K562 (cell line): ENCODE measurements at regions not wholly inside any gene's neighbourhood (a gene's known extent, or its start where the extent isn't known, plus 50 kb on each side); places are given as distances from the start of the nearest gene placed in this dataset.

Experiments used
- CBX5 ChIP-seq: IDR thresholded peaks from 2 replicates; pipeline ENCODE4 v1.6.1; 2014; ENCODE audit warnings: low read depth, borderline replicate concordance
- ELF4 ChIP-seq: fragments of 450-650 bp; formaldehyde crosslinking; IDR thresholded peaks from 2 replicates; pipeline ENCODE4 v1.4.0; 2022; ENCODE audit warnings: missing genetic modification characterization
- GTF2F1 ChIP-seq: IDR thresholded peaks from 2 replicates; pipeline ENCODE4 v1.6.1; 2011; ENCODE audit warnings: low read depth, low read length, improper control_type of control experiment
- MTA3 ChIP-seq: fragments of 450-650 bp; formaldehyde crosslinking; IDR thresholded peaks from 2 replicates; pipeline ENCODE4 v1.6.1; 2017; ENCODE audit warnings: mild to moderate bottlenecking, borderline replicate concordance
- MYBL2 ChIP-seq, 2 experiments: fragments of 450-650 bp in 1 of 2; sonication (generic) in 1 of 2; formaldehyde crosslinking in 1 of 2; IDR thresholded peaks; 2 replicates each; pipeline versions ENCODE4 v1.6.1 to v1.8.1; 2017 to 2022; ENCODE audit warnings: borderline replicate concordance in 1 of 2, inconsistent platforms in 1 of 2, low read depth in 1 of 2, mild to moderate bottlenecking in 1 of 2, missing genetic modification reagents in 1 of 2, moderate library complexity in 1 of 2
- POLR2AphosphoS5 ChIP-seq: IDR thresholded peaks from 2 replicates; pipeline ENCODE4 v1.6.1; 2011; ENCODE audit warnings: mild to moderate bottlenecking, low read depth, low read length, moderate library complexity; ENCODE audit not compliant: control insufficient read depth, insufficient read depth
- SNIP1 ChIP-seq: fragments of 450-650 bp; IDR thresholded peaks from 2 replicates; pipeline ENCODE4 v1.7.1; 2017; ENCODE audit warnings: low read depth, mild to moderate bottlenecking
- XRCC5 ChIP-seq: fragments of 200-400 bp; formaldehyde crosslinking; IDR thresholded peaks from 2 replicates; pipeline ENCODE4 v1.6.1; 2017; ENCODE audit warnings: low read depth, mild to moderate bottlenecking, low read length
- YY1 ChIP-seq, 3 experiments: IDR thresholded peaks; 2 replicates each; pipeline ENCODE4 v1.6.1; 2011; ENCODE audit warnings: low read length in 2 of 3, mild to moderate bottlenecking in 2 of 3, moderate library complexity in 2 of 3, borderline replicate concordance in 1 of 3, control low read depth in 1 of 3, low read depth in 1 of 3; ENCODE audit not compliant: insufficient read depth in 3 of 3, insufficient replicate concordance in 2 of 3, control insufficient read depth in 1 of 3, insufficient read length in 1 of 3; ENCODE audit errors: extremely low read depth in 1 of 3
- ZBTB7A ChIP-seq: IDR thresholded peaks from 2 replicates; pipeline ENCODE4 v1.6.1; 2011; ENCODE audit warnings: low read depth, mild to moderate bottlenecking, low read length, moderate library complexity, borderline replicate concordance; ENCODE audit not compliant: control insufficient read depth
- ZFX ChIP-seq: sonication (generic); formaldehyde crosslinking; IDR thresholded peaks from 2 replicates; pipeline ENCODE4 v1.8.0; 2022; ENCODE audit warnings: mild to moderate bottlenecking, missing genetic modification reagents, moderate library complexity
- TF ChIP-seq, protein P1 (sequence below): fragments of 250-450 bp; sonication (Bioruptor Pico); IDR thresholded peaks from 2 replicates; pipeline ENCODE4 v1.8.0; 2022; ENCODE audit warnings: moderate library complexity, mild to moderate bottlenecking, inconsistent platforms
- TF ChIP-seq, protein P2 (sequence below), 2 experiments: IDR thresholded peaks; 2 replicates each; pipeline ENCODE4 v1.6.1; 2011; ENCODE audit warnings: borderline replicate concordance in 1 of 2, control low read depth in 1 of 2, low read depth in 1 of 2, low read length in 1 of 2, mild to moderate bottlenecking in 1 of 2, mixed read lengths in 1 of 2, moderate library complexity in 1 of 2; ENCODE audit not compliant: insufficient read depth in 1 of 2, insufficient read length in 1 of 2, poor library complexity in 1 of 2, severe bottlenecking in 1 of 2; ENCODE audit errors: extremely low read depth in 1 of 2
- TF ChIP-seq, protein P3 (sequence below), 3 experiments: IDR thresholded peaks in 2 of 3; conservative IDR thresholded peaks in 1 of 3; 2 replicates each; pipeline ENCODE4 v1.5.1; 2011 to 2012; ENCODE audit warnings: low read length in 3 of 3, mild to moderate bottlenecking in 3 of 3, control low read depth in 2 of 3, improper control_type of control experiment in 1 of 3, inconsistent platforms in 1 of 3, low read depth in 1 of 3, mixed read lengths in 1 of 3, moderate library complexity in 1 of 3; ENCODE audit not compliant: insufficient read depth in 2 of 3

GRCh38 chr1:29563571-29563970 lies 327.2 kb downstream of the PTPRU start:
- TF ChIP-seq, protein P1, sequence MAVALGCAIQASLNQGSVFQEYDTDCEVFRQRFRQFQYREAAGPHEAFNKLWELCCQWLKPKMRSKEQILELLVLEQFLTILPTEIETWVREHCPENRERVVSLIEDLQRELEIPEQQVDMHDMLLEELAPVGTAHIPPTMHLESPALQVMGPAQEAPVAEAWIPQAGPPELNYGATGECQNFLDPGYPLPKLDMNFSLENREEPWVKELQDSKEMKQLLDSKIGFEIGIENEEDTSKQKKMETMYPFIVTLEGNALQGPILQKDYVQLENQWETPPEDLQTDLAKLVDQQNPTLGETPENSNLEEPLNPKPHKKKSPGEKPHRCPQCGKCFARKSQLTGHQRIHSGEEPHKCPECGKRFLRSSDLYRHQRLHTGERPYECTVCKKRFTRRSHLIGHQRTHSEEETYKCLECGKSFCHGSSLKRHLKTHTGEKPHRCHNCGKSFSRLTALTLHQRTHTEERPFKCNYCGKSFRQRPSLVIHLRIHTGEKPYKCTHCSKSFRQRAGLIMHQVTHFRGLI (CRISPR knock-in tag): no peak
- TF ChIP-seq GTF2F1 (no peak), YY1 (IDR thresholded peaks at IDR 0.05; ENCODE audit: borderline replicate concordance in 1 of 3, control insufficient read depth in 1 of 3, extremely low read depth in 1 of 3, insufficient read depth in 3 of 3, insufficient read length in 1 of 3, insufficient replicate concordance in 2 of 3, low read depth in 1 of 3, low read length in 2 of 3) (no peak), ZBTB7A (no peak), MTA3 (no peak), MYBL2 (IDR thresholded peaks at IDR 0.05; ENCODE audit: low read depth) (no peak), MYBL2 (CRISPR knock-in tag; IDR thresholded peaks at IDR 0.05; ENCODE audit: borderline replicate concordance) (no peak), ZFX (no peak), XRCC5 (no peak), POLR2AphosphoS5 (no peak), CBX5 (no peak), ELF4 (CRISPR knock-in tag) (no peak), SNIP1 (no peak)
- TF ChIP-seq, protein P2, sequence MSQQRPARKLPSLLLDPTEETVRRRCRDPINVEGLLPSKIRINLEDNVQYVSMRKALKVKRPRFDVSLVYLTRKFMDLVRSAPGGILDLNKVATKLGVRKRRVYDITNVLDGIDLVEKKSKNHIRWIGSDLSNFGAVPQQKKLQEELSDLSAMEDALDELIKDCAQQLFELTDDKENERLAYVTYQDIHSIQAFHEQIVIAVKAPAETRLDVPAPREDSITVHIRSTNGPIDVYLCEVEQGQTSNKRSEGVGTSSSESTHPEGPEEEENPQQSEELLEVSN (IDR thresholded peaks at IDR 0.05; ENCODE audit: borderline replicate concordance in 1 of 2, extremely low read depth in 1 of 2, insufficient read depth in 1 of 2, insufficient read length in 1 of 2, low read depth in 1 of 2, low read length in 1 of 2, poor library complexity in 1 of 2, severe bottlenecking in 1 of 2): no peak
- TF ChIP-seq, protein P3, sequence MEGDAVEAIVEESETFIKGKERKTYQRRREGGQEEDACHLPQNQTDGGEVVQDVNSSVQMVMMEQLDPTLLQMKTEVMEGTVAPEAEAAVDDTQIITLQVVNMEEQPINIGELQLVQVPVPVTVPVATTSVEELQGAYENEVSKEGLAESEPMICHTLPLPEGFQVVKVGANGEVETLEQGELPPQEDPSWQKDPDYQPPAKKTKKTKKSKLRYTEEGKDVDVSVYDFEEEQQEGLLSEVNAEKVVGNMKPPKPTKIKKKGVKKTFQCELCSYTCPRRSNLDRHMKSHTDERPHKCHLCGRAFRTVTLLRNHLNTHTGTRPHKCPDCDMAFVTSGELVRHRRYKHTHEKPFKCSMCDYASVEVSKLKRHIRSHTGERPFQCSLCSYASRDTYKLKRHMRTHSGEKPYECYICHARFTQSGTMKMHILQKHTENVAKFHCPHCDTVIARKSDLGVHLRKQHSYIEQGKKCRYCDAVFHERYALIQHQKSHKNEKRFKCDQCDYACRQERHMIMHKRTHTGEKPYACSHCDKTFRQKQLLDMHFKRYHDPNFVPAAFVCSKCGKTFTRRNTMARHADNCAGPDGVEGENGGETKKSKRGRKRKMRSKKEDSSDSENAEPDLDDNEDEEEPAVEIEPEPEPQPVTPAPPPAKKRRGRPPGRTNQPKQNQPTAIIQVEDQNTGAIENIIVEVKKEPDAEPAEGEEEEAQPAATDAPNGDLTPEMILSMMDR (IDR thresholded peaks at IDR 0.05 in 2 of 3, conservative IDR thresholded peaks at IDR 0.05 in 1 of 3; ENCODE audit: insufficient read depth in 2 of 3, low read depth in 1 of 3, low read length in 3 of 3): no peak
